ENCODE measurements at regions not wholly inside any gene's neighbourhood (a gene's known extent, or its start where the extent isn't known, plus 50 kb on each side); places are given as distances from the start of the nearest gene placed in this dataset.

DNA sequence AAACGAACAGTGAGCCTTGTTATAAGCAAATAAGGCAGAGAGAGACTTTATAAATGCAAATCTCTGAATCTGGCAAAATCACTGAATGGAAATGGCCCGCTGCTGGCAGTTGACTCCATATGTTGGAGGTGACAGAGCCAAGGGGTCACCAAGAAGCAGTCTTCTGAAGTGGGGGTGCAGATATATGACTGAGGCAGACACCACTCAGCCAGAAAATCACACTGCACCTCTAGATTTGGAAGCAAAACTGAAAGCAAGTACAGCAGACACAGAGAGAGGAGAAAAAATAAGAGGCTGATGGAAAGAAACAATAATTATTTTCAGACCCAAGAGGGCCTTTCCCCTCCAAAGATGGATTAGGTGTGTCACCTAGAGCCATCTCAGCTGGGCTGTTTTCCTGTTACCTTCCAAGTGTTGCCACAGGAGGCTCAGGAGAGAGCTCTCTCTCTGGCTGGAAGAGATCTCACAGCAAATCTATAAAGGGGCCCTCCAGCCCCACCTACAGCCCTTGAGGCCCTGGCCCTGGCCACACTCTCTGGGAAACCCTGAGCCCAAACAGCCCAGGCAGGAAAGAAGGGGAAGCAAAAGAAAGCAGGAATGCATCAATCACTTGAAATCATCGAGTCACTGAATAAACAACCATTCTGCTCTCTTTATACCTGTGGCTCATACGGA is 585.1 kb upstream of the PSMD7 start:
- WGBS (ENCODE audit: insufficient coverage, low coverage, low lambda C conversion rate, missing lambda C conversion rate), result 43% methylated on average over 4 of the region's 4 CpGs
- intact Hi-C loops (cut with DNase I), result no loop called here
- no peak for TF ChIP-seq POLR2A (IDR thresholded peaks at IDR 0.05)
- TF ChIP-seq, protein P1, sequence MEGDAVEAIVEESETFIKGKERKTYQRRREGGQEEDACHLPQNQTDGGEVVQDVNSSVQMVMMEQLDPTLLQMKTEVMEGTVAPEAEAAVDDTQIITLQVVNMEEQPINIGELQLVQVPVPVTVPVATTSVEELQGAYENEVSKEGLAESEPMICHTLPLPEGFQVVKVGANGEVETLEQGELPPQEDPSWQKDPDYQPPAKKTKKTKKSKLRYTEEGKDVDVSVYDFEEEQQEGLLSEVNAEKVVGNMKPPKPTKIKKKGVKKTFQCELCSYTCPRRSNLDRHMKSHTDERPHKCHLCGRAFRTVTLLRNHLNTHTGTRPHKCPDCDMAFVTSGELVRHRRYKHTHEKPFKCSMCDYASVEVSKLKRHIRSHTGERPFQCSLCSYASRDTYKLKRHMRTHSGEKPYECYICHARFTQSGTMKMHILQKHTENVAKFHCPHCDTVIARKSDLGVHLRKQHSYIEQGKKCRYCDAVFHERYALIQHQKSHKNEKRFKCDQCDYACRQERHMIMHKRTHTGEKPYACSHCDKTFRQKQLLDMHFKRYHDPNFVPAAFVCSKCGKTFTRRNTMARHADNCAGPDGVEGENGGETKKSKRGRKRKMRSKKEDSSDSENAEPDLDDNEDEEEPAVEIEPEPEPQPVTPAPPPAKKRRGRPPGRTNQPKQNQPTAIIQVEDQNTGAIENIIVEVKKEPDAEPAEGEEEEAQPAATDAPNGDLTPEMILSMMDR (IDR thresholded peaks at IDR 0.05), result no peak
- H3K36me3 ChIP-seq, result no peaks in the 10 kb centered on the region
- no peaks in the 10 kb centered on the region for H3K27me3 ChIP-seq
- no peak overlapping the region for H3K27ac ChIP-seq
- H3K4me1 ChIP-seq, result no peaks in the 10 kb centered on the region
- no peak overlapping the region for H3K4me3 ChIP-seq
- H3K9me3 ChIP-seq, result no peaks in the 10 kb centered on the region
- ATAC-seq, result no peak
- DNase-seq, result no peak

DNA sequence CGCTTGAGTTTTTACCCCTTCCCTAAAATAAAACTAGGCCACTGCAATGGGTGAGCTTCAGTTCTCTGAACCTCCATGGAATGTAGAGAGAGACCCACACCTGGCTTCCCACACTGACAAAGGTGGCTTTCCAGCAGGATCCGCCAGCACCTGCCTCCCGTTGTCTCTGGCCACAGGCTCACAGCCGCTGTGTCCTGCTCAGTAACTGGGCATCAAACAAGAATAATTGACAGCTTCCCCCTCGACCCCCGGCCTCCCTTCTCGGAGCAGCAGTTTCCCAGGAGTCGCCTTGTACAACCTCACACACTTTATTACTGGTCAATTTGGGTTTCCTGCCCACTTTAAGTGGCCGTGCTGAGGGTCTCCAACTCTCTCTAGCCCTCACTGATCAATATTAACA is 586.1 kb upstream of the PSMD7 start:
- H3K4me1 ChIP-seq, result no peaks in the 10 kb centered on the region
- no peaks in the 10 kb centered on the region for H3K27me3 ChIP-seq
- TF ChIP-seq POLR2A (IDR thresholded peaks at IDR 0.05), result no peak
- TF ChIP-seq, protein P1 (IDR thresholded peaks at IDR 0.05), result no peak
- intact Hi-C loops (cut with DNase I), result no loop called here
- H3K9me3 ChIP-seq, result no peaks in the 10 kb centered on the region
- no peaks in the 10 kb centered on the region for H3K36me3 ChIP-seq
- H3K4me3 ChIP-seq, result no peak overlapping the region
- 55% methylated on average over 5 of the region's 9 CpGs for WGBS (ENCODE audit: insufficient coverage, low coverage, low lambda C conversion rate, missing lambda C conversion rate)
- DNase-seq (no peak), ATAC-seq (no peak)
- H3K27ac ChIP-seq, result no peak overlapping the region

DNA sequence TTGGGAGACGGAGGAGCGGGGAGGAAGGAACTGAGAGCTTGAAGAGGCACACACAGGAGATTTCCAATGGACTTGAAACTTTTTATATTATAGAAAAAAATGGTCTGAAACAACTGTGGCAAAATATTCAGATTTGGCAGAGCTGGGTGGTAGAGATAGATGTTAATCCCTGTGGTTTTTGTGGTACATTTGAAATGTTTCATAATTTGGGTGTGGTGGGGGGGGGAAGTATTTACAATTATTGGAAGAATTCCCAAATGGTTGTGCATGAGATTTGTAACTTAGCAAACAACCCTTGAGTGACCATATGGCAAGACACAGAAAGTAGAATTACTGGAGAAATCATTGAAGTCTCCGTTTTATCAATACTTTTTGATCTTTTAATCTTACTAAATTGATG is 588.8 kb upstream of the PSMD7 start:
- no peaks in the 10 kb centered on the region for H3K9me3 ChIP-seq
- ATAC-seq (no peak), DNase-seq (no peak)
- no peak overlapping the region for H3K27ac ChIP-seq
- no peak overlapping the region for H3K4me3 ChIP-seq
- no peaks in the 10 kb centered on the region for H3K27me3 ChIP-seq
- 62% methylated on average over 3 of the region's 3 CpGs for WGBS (ENCODE audit: insufficient coverage, low coverage, low lambda C conversion rate, missing lambda C conversion rate)
- intact Hi-C loops (cut with DNase I), result no loop called here
- no peak for TF ChIP-seq POLR2A (IDR thresholded peaks at IDR 0.05)
- TF ChIP-seq, protein P1 (IDR thresholded peaks at IDR 0.05), result no peak
- H3K4me1 ChIP-seq, result no peaks in the 10 kb centered on the region
- H3K36me3 ChIP-seq, result no peaks in the 10 kb centered on the region

DNA sequence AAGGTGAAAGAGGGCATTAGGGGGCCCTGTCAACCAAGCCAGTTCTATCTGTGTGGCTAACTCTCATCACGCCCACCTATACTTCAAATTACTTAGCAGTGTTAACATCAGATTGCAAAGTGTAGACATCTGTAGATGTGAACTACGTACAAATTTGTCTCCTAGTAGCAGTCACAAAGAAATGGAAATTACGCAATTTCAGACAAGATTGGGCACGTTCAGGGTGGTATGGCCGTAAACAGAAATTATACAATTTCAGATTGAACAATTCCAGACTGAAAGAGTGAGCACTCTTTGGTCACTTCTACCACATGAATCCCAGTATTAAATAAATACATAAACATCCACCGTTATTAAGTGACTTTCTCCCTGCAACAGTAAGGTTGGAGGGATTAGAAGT is 592.7 kb upstream of the PSMD7 start:
- 75% methylated on average over 6 of the region's 6 CpGs for WGBS (ENCODE audit: insufficient coverage, low coverage, low lambda C conversion rate, missing lambda C conversion rate)
- no peaks in the 10 kb centered on the region for H3K27me3 ChIP-seq
- intact Hi-C loops (cut with DNase I), result no loop called here

More for the DNA sequence above, 592.7 kb upstream of the PSMD7 start:
- ATAC-seq, result no peak
- Histone ChIP-seq H3K4me1 (no peaks in the 10 kb centered on the region), H3K36me3 (no peaks in the 10 kb centered on the region), H3K9me3 (no peaks in the 10 kb centered on the region), H3K27ac (no peak overlapping the region), H3K4me3 (no peak overlapping the region)
- no peak for DNase-seq
- TF ChIP-seq, protein P1 (IDR thresholded peaks at IDR 0.05), result no peak
- TF ChIP-seq POLR2A (IDR thresholded peaks at IDR 0.05), result no peak

Data from right lobe of liver (tissue), 6 donors.